Left ventricle myocardium superior (tissue), 1 donor: ENCODE measurements at regions not wholly inside any gene's neighbourhood (a gene's known extent, or its start where the extent isn't known, plus 50 kb on each side); places are given as distances from the start of the nearest gene placed in this dataset.

Experiments
- ATAC-seq: fragments of 200-7000 bp; cut with Tn5 transposase; one replicate; pipeline ENCODE4 v1.9.1; 2020; ENCODE audit warnings: mild to moderate bottlenecking, moderate library complexity
- DNase-seq: peaks from one replicate; pipeline ENCODE4 v3.0.0-alpha.2; 2020
- intact Hi-C: fragments of 100-400 bp; cut with micrococcal nuclease; formaldehyde crosslinking; loops from one replicate; pipeline ENCODE4 v1.11.0; 2022
- donor health status: DM: no; HTN: yes; CAD: no; lungs with severe emphysema.

GRCh38 chr20:48278961-48279481 lies 493.7 kb upstream of the SULF2 start:
- peak; percentile 56 for ATAC-seq
- no peak for DNase-seq
- intact Hi-C loops: no loop called here

- no peak for DNase-seq
- intact Hi-C loops: no loop called here
- no peak for ATAC-seq
Measured at GRCh38 chr20:48277266-48277665, 492.0 kb upstream of the SULF2 start.

- ATAC-seq (no peak), DNase-seq (no peak)
- intact Hi-C loops: no loop called here
Measured at GRCh38 chr20:48276021-48276342, 490.7 kb upstream of the SULF2 start.

- no peak for DNase-seq
- intact Hi-C loops: no loop called here
- ATAC-seq: no peak
Measured at GRCh38 chr20:48275286-48276020, 490.2 kb upstream of the SULF2 start.

GRCh38 chr20:48273843-48274242 lies 488.6 kb upstream of the SULF2 start:
- ATAC-seq (no peak), DNase-seq (no peak)
- intact Hi-C loops: no loop called here

- intact Hi-C loops: no loop called here
- ATAC-seq (no peak), DNase-seq (no peak)
Measured at GRCh38 chr20:48270885-48271284, 485.6 kb upstream of the SULF2 start.

- ATAC-seq (no peak), DNase-seq (no peak)
- intact Hi-C loops: no loop called here
Measured at GRCh38 chr20:48267860-48268633, 482.8 kb upstream of the SULF2 start.

- intact Hi-C loops: no loop called here
- no peak for ATAC-seq
Measured at GRCh38 chr20:48266571-48266970, 481.3 kb upstream of the SULF2 start.

GRCh38 chr20:48265791-48266190 lies 480.5 kb upstream of the SULF2 start:
- ATAC-seq (no peak), DNase-seq (no peak)
- intact Hi-C loops: no loop called here

More at GRCh38 chr20:48266571-48266970, 481.3 kb upstream of the SULF2 start:
- DNase-seq: no peak

GRCh38 chr20:48262955-48263354 lies 477.7 kb upstream of the SULF2 start:
- no peak for ATAC-seq
- no peak for DNase-seq
- intact Hi-C loops: no loop called here

GRCh38 chr20:48262466-48262865 lies 477.2 kb upstream of the SULF2 start:
- no peak for DNase-seq
- intact Hi-C loops: no loop called here
- ATAC-seq: no peak

GRCh38 chr20:48261398-48261910 lies 476.2 kb upstream of the SULF2 start:
- intact Hi-C loops: no loop called here
- ATAC-seq: no peak
- DNase-seq: no peak

GRCh38 chr20:48260129-48260756 lies 475.0 kb upstream of the SULF2 start:
- DNase-seq (peak; percentile 47), ATAC-seq (peak; percentile 57)

GRCh38 chr20:48259456-48259855 lies 474.2 kb upstream of the SULF2 start:
- DNase-seq (no peak), ATAC-seq (no peak)
- intact Hi-C loops: no loop called here

More at GRCh38 chr20:48260129-48260756, 475.0 kb upstream of the SULF2 start:
- intact Hi-C loops: no loop called here

GRCh38 chr20:48257833-48258232 lies 472.6 kb upstream of the SULF2 start:
- no peak for ATAC-seq
- intact Hi-C loops: no loop called here
- DNase-seq: no peak

- no peak for DNase-seq
- intact Hi-C loops: no loop called here
- no peak for ATAC-seq
Measured at GRCh38 chr20:48247961-48248360, 462.7 kb upstream of the SULF2 start.

- intact Hi-C loops: no loop called here
- ATAC-seq (no peak), DNase-seq (no peak)
Measured at GRCh38 chr20:48246061-48246790, 460.9 kb upstream of the SULF2 start.

GRCh38 chr20:48242623-48243022 lies 457.3 kb upstream of the SULF2 start:
- no peak for ATAC-seq
- no peak for DNase-seq
- intact Hi-C loops: no loop called here

GRCh38 chr20:48241482-48241881 lies 456.2 kb upstream of the SULF2 start:
- intact Hi-C loops: no loop called here
- no peak for ATAC-seq
- DNase-seq: no peak
